Ascending aorta (tissue), 2 donors: ENCODE measurements at regions not wholly inside any gene's neighbourhood (a gene's known extent, or its start where the extent isn't known, plus 50 kb on each side); places are given as distances from the start of the nearest gene placed in this dataset.

Source experiments
- DNase-seq, 2 donors: peaks; one replicate each; pipeline ENCODE4 v3.0.0-alpha.2; 2019; ENCODE audit warnings: low spot score in 2 of 2
- H3K27ac ChIP-seq, 2 donors: fragments of 200-600 bp; sonication (generic); one replicate each; pipeline ENCODE4 v1.5.1; 2016 to 2017; ENCODE audit warnings: mild to moderate bottlenecking in 1 of 2
- H3K27me3 ChIP-seq: fragments of 200-600 bp; sonication (generic); one replicate; pipeline ENCODE4 v1.5.1; 2017
- H3K36me3 ChIP-seq, 2 donors: fragments of 200-600 bp; sonication (generic); one replicate each; pipeline ENCODE4 v1.5.1; 2016
- H3K4me1 ChIP-seq, 2 donors: fragments of 200-600 bp; sonication (generic); one replicate each; pipeline ENCODE4 v1.5.1; 2016 to 2017; ENCODE audit warnings: mild to moderate bottlenecking in 1 of 2
- H3K4me3 ChIP-seq, 2 donors: fragments of 200-600 bp; sonication (generic); one replicate each; pipeline ENCODE4 v1.5.1; 2016 to 2017; ENCODE audit warnings: mild to moderate bottlenecking in 1 of 2
- H3K9me3 ChIP-seq, 2 donors: fragments of 200-600 bp; sonication (generic); one replicate each; pipeline ENCODE4 v1.5.1; 2016
- intact Hi-C: fragments of 100-400 bp; cut with DNase I; formaldehyde crosslinking; loops from one replicate; pipeline ENCODE4 v1.15.1; 2023
- TF ChIP-seq, protein P1 (sequence below), 3 experiments: fragments of 200-600 bp in 2 of 3; fragments of 450-650 bp in 1 of 3; sonication (generic) in 2 of 3; IDR thresholded peaks; one replicate each; pipeline ENCODE4 v1.5.1; 2016 to 2019; ENCODE audit warnings: antibody characterized with exemption in 3 of 3, mild to moderate bottlenecking in 1 of 3, moderate library complexity in 1 of 3

DNA sequence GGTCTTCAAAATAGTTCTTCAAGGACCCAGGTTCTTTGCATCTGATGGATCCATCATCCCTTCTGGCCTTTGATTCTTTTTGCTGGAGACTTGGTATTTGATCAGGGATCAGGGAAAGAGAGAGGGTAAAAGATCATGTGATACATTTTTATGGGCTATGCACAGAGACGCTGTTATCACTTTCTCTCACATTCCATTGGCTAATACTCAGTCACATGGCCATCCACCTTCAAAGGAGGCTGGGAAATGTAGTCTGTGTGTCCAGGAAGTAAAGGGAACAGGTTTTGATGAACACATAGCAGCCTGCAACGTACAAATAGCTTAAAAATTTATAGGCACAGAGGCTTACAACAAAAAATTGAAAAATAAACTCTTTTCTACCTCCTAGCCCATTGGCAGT, 629.6 kb upstream of the FANCL start:
- Histone ChIP-seq H3K27ac (no peak overlapping the region), H3K36me3 (no peaks in the 10 kb centered on the region), H3K4me1 (no peaks in the 10 kb centered on the region), H3K9me3 (no peaks in the 10 kb centered on the region), H3K27me3 (no peaks in the 10 kb centered on the region), H3K4me3 (no peak overlapping the region)
- intact Hi-C loops: no loop called here
- no peak for DNase-seq
- TF ChIP-seq, protein P1, sequence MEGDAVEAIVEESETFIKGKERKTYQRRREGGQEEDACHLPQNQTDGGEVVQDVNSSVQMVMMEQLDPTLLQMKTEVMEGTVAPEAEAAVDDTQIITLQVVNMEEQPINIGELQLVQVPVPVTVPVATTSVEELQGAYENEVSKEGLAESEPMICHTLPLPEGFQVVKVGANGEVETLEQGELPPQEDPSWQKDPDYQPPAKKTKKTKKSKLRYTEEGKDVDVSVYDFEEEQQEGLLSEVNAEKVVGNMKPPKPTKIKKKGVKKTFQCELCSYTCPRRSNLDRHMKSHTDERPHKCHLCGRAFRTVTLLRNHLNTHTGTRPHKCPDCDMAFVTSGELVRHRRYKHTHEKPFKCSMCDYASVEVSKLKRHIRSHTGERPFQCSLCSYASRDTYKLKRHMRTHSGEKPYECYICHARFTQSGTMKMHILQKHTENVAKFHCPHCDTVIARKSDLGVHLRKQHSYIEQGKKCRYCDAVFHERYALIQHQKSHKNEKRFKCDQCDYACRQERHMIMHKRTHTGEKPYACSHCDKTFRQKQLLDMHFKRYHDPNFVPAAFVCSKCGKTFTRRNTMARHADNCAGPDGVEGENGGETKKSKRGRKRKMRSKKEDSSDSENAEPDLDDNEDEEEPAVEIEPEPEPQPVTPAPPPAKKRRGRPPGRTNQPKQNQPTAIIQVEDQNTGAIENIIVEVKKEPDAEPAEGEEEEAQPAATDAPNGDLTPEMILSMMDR (IDR thresholded peaks at IDR 0.05): no peak

DNA sequence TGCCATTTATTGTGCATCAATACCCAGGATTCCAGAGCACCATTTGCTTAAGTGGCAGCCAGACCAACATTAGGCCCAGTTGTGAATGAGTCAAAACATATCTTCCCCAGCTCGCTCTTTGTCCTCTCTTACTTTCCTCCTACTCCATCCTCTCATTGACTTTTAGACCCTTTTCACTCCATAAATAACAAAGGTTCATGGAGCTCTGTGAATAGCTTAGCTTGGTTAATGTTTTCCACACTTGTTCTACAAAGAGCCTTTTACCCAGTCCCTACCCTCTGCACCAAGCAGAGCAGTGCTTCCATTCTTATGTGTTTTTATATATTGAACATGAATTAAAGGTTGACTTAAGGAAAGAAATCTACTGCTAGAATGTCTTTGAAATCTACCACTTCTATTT, 625.8 kb upstream of the FANCL start:
- no peak overlapping the region for H3K4me3 ChIP-seq
- H3K4me1 ChIP-seq: no peaks in the 10 kb centered on the region
- DNase-seq: no peak
- no peaks in the 10 kb centered on the region for H3K27me3 ChIP-seq
- intact Hi-C loops: no loop called here
- TF ChIP-seq, protein P1 (IDR thresholded peaks at IDR 0.05): no peak
- no peaks in the 10 kb centered on the region for H3K9me3 ChIP-seq
- no peak overlapping the region for H3K27ac ChIP-seq
- H3K36me3 ChIP-seq: no peaks in the 10 kb centered on the region

DNA sequence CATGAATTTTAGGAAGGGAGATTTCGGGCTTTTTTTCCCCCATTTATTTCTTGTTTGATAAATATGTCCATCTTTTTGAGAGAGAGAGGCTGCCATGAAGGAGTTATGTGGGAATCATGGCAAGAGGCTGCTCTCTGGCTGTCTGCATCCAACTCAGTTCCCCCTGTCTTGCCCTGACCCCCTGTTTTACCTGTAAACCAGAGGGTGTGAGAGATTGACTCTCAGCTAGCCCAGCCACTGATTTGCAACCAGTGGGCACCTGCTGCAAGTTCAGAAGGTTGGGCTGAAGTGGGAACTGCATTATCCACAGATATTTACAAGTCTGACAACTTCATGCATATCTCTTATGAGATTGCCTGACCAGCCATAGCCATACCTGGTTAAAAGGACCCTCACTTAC, 625.4 kb upstream of the FANCL start:
- H3K27ac ChIP-seq: no peak overlapping the region

DNA sequence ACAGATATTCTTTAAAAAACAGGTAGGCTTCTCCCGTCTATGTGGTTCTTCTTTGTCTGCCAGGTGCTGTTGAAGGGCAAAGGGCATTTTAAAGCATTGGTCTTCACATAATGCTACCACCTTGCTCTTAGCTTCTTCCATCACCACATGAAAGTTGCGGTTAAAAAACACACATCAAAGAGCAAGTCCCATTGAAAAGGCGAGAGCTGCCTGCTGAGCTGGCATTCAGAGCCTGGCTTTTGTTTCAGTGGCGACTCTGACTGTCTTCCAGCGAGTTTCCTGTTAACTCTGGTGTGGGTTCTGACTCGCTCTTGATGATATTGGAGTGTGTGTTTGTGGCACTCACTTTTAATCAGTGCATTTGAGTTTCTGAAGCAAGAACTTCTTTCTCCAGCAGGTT, 624.9 kb upstream of the FANCL start:
- no peak for DNase-seq
- TF ChIP-seq, protein P1 (IDR thresholded peaks at IDR 0.05): no peak
- intact Hi-C loops: no loop called here
- no peaks in the 10 kb centered on the region for H3K9me3 ChIP-seq
- no peaks in the 10 kb centered on the region for H3K27me3 ChIP-seq
- no peak overlapping the region for H3K27ac ChIP-seq
- no peak overlapping the region for H3K4me3 ChIP-seq
- no peaks in the 10 kb centered on the region for H3K4me1 ChIP-seq
- no peaks in the 10 kb centered on the region for H3K36me3 ChIP-seq

More for the DNA sequence above, 625.4 kb upstream of the FANCL start:
- Histone ChIP-seq H3K36me3 (no peaks in the 10 kb centered on the region), H3K9me3 (no peaks in the 10 kb centered on the region), H3K4me3 (no peak overlapping the region), H3K27me3 (no peaks in the 10 kb centered on the region), H3K4me1 (no peaks in the 10 kb centered on the region)
- TF ChIP-seq, protein P1 (IDR thresholded peaks at IDR 0.05): no peak
- DNase-seq: no peak
- intact Hi-C loops: no loop called here

DNA sequence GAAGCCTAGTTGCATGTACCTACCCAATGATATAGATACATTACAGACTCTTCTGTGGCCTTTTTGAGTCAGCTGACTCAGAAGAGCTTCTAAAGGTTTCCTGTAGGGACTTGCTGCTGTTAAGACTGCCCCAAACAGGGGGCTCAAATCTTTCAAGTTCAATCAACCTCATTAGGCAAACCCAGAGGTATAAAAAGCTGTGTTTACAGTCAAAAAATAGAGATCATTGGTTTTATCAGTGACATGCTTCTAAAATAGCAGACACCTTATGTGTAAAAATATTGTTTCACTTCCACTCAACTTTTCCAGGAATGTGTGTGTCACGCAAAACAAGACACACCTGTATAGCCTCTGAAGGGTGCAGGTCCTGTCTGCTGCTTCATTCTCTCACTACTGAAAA, 624.3 kb upstream of the FANCL start:
- Histone ChIP-seq H3K27ac (no peak overlapping the region), H3K4me1 (no peaks in the 10 kb centered on the region), H3K4me3 (no peak overlapping the region), H3K9me3 (no peaks in the 10 kb centered on the region), H3K36me3 (no peaks in the 10 kb centered on the region), H3K27me3 (no peaks in the 10 kb centered on the region)
- intact Hi-C loops: no loop called here
- TF ChIP-seq, protein P1 (IDR thresholded peaks at IDR 0.05): no peak
- DNase-seq: no peak

DNA sequence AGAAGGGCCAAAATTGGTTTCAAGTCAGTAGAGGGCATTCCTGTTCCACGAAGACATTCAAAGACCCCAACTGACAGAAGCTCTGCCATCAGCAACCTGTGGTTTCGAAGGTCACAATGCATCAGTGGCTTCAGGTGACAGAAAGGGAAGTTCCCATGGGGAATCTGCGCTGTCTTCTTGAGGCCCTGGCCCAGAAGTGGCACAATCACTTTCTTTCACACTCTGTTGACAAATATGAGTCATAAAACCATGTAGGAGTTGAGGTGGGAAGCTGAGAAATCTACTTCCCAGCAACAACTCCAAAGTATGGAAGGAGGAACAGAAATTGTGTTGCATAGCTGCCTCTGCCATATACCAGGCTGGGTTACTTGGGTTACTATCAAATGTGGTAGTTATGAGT, 621.1 kb upstream of the FANCL start:
- Histone ChIP-seq H3K27me3 (no peaks in the 10 kb centered on the region), H3K4me3 (no peak overlapping the region), H3K27ac (no peak overlapping the region), H3K9me3 (no peaks in the 10 kb centered on the region), H3K4me1 (no peaks in the 10 kb centered on the region), H3K36me3 (no peaks in the 10 kb centered on the region)
- intact Hi-C loops: no loop called here
- TF ChIP-seq, protein P1 (IDR thresholded peaks at IDR 0.05): no peak
- DNase-seq: no peak
